CD14-positive monocyte (primary cell): ENCODE measurements at regions not wholly inside any gene's neighbourhood (a gene's known extent, or its start where the extent isn't known, plus 50 kb on each side); places are given as distances from the start of the nearest gene placed in this dataset.

ENCODE experiments used
- DNase-seq, 3 donors: peaks; one replicate each; pipeline ENCODE4 v3.0.0-alpha.2; 2011 to 2022
- H2AFZ ChIP-seq: 2 replicates; pipeline ENCODE4 v1.6.0; 2012; ENCODE audit warnings: mild to moderate bottlenecking, low read depth, low read length, inconsistent platforms; ENCODE audit not compliant: insufficient read depth, poor library complexity, severe bottlenecking
- H3K27ac ChIP-seq, 2 donors: 1 replicate in 1 of 2; 2 replicates in 1 of 2; pipeline ENCODE4 v1.5.1; 2012 to 2013; ENCODE audit warnings: low read length in 2 of 2, control low read depth in 1 of 2, inconsistent platforms in 1 of 2, low read depth in 1 of 2, mild to moderate bottlenecking in 1 of 2
- H3K27me3 ChIP-seq, 2 donors: one replicate each; pipeline versions ENCODE4 v1.6.0 to v1.6.1; 2011 to 2013; ENCODE audit warnings: low read length in 2 of 2; ENCODE audit not compliant: control insufficient read depth in 2 of 2, insufficient read depth in 2 of 2
- H3K36me3 ChIP-seq, 2 donors: replicated peaks in 1 of 2; 1 replicate in 1 of 2; 2 replicates in 1 of 2; pipeline versions ENCODE4 v1.5.1 to v1.6.1; 2012 to 2013; ENCODE audit warnings: low read length in 2 of 2, control low read depth in 1 of 2, inconsistent platforms in 1 of 2, mild to moderate bottlenecking in 1 of 2; ENCODE audit not compliant: insufficient read depth in 2 of 2, control insufficient read depth in 1 of 2
- H3K4me1 ChIP-seq, 2 donors: 1 replicate in 1 of 2; 2 replicates in 1 of 2; pipeline versions ENCODE4 v1.5.1 to v1.6.1; 2012 to 2013; ENCODE audit warnings: low read length in 2 of 2, control low read depth in 1 of 2, inconsistent platforms in 1 of 2, mild to moderate bottlenecking in 1 of 2, moderate library complexity in 1 of 2; ENCODE audit not compliant: insufficient read depth in 2 of 2, control insufficient read depth in 1 of 2
- H3K4me2 ChIP-seq: replicated peaks from 2 replicates; pipeline ENCODE3; 2012; ENCODE audit warnings: low read length, moderate library complexity, mild to moderate bottlenecking; ENCODE audit not compliant: poor library complexity, severe bottlenecking; ENCODE audit errors: extremely low read depth
- H3K4me3 ChIP-seq, 3 experiments: fragments of 200-600 bp in 1 of 3; sonication (generic) in 1 of 3; replicated peaks in 1 of 3; 1 replicate in 2 of 3; 2 replicates in 1 of 3; pipeline ENCODE4 v1.5.1; 2011 to 2013; ENCODE audit warnings: low read length in 3 of 3, mild to moderate bottlenecking in 3 of 3, control low read depth in 2 of 3, low read depth in 2 of 3, inconsistent platforms in 1 of 3, moderate library complexity in 1 of 3
- H3K79me2 ChIP-seq: 2 replicates; pipeline ENCODE4 v1.6.0; 2012; ENCODE audit warnings: mild to moderate bottlenecking, control low read depth, inconsistent platforms, low read length, moderate library complexity; ENCODE audit not compliant: insufficient read depth
- H3K9ac ChIP-seq: 2 replicates; pipeline ENCODE4 v1.6.0; 2017; ENCODE audit warnings: low read length, mild to moderate bottlenecking; ENCODE audit not compliant: insufficient read depth, poor library complexity, severe bottlenecking
- H3K9me3 ChIP-seq, 2 donors: replicated peaks in 1 of 2; 1 replicate in 1 of 2; 2 replicates in 1 of 2; pipeline versions ENCODE4 v1.5.1 to v1.6.1; 2012 to 2013; ENCODE audit warnings: low read length in 2 of 2, control low read depth in 1 of 2; ENCODE audit not compliant: control insufficient read depth in 1 of 2, insufficient read depth in 1 of 2
- H4K20me1 ChIP-seq: 2 replicates; pipeline ENCODE4 v1.6.0; 2012; ENCODE audit warnings: mild to moderate bottlenecking, low read length, control low read depth, moderate library complexity; ENCODE audit not compliant: insufficient read depth
- H3K27ac Mint-ChIP-seq, 7 donors: one replicate each; pipeline ENCODE4 v1.8.0; 2020; ENCODE audit warnings: mild to moderate bottlenecking in 7 of 7, mixed read lengths in 7 of 7, moderate library complexity in 6 of 7, inconsistent platforms in 2 of 7
- H3K27me3 Mint-ChIP-seq, 3 donors: one replicate each; pipeline ENCODE4 v1.8.0; 2021 to 2022; ENCODE audit warnings: low read depth in 3 of 3, mild to moderate bottlenecking in 3 of 3, mixed read lengths in 3 of 3, moderate library complexity in 3 of 3, inconsistent platforms in 1 of 3
- H3K36me3 Mint-ChIP-seq, 2 donors: one replicate each; pipeline ENCODE4 v1.8.0; 2020; ENCODE audit warnings: mixed read lengths in 2 of 2, inconsistent platforms in 1 of 2, mild to moderate bottlenecking in 1 of 2
- H3K4me1 Mint-ChIP-seq: one replicate; pipeline ENCODE4 v1.8.0; 2020; ENCODE audit warnings: mild to moderate bottlenecking, mixed read lengths
- H3K4me3 Mint-ChIP-seq, 2 donors: one replicate each; pipeline ENCODE4 v1.8.0; 2020; ENCODE audit warnings: mild to moderate bottlenecking in 2 of 2, mixed read lengths in 2 of 2, moderate library complexity in 1 of 2
- H3K9me3 Mint-ChIP-seq, 7 donors: one replicate each; pipeline ENCODE4 v1.8.0; 2020 to 2022; ENCODE audit warnings: mixed read lengths in 7 of 7, mild to moderate bottlenecking in 6 of 7, moderate library complexity in 6 of 7, inconsistent platforms in 2 of 7
- CTCF ChIP-seq: fragments of 200-600 bp; IDR thresholded peaks from one replicate; pipeline ENCODE4 v1.8.0; 2022; ENCODE audit warnings: antibody characterized with exemption, mild to moderate bottlenecking
- WGBS: methylation state at CpG from one replicate; pipeline ENCODE4 v1.1.5; 2013; ENCODE audit warnings: missing lambda C conversion rate; ENCODE audit not compliant: insufficient coverage; 5-methylcytosine and 5-hydroxymethylcytosine counted together
- intact Hi-C, 2 donors: fragments of 100-400 bp; cut with micrococcal nuclease; formaldehyde crosslinking; loops; one replicate each; pipeline versions ENCODE4 v1.15.0 to v1.15.1; 2023

DNA sequence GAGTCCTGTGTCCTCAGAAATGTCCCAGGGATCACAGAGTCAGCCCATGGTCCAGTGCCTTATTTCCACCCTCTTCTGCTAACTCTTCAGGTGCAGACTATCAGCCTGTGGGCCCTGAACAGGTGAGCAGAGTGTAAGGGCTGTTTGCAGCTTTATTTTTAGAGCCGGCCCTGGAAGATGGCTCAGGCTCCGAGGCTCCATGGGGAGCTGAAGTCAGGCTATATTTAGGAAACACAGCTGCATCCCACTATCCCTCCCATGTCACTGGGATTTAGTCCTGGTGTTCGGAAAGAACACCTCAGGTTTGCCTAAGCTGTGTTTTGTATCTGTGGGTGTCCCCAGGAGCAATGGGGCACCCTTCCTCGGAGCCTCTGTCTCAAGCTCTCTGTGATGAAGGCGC, 126.9 kb downstream of the RPS24 start:
- no peak overlapping the region for H3K9ac ChIP-seq
- H3K36me3 Mint-ChIP-seq, result no peaks in the 10 kb centered on the region
- 92% methylated on average over 2 of the region's 5 CpGs for WGBS

GRCh38 chr10:78162853-78163252, 129.2 kb downstream of the RPS24 start:
- intact Hi-C loops, result no loop called here
- Mint-ChIP-seq H3K36me3 (no peaks in the 10 kb centered on the region), H3K9me3 (peaks cover 4 to 13% (median 9%) of the 10 kb centered on the region in 7 donors), H3K4me3 (no peak overlapping the region), H3K27ac (peak overlapping the region in 1 of 7 donors; percentile 58), H3K27me3 (peaks cover 0 to 7% (median 2%) of the 10 kb centered on the region in 3 donors), H3K4me1 (no peaks in the 10 kb centered on the region)
- H3K27me3 ChIP-seq, result peaks cover 0 to 4% of the 10 kb centered on the region in 2 donors
- H3K79me2 ChIP-seq, result no peaks in the 10 kb centered on the region
- H3K9ac ChIP-seq, result no peak overlapping the region
- H3K9me3 ChIP-seq, result peaks cover 5 to 10% of the 10 kb centered on the region in 2 donors
- no peak for DNase-seq
- no peak overlapping the region for H3K4me3 ChIP-seq
- TF ChIP-seq CTCF, result no peak
- no peaks in the 10 kb centered on the region for H3K4me1 ChIP-seq
- no peak overlapping the region for H3K4me2 ChIP-seq
- H3K27ac ChIP-seq, result no peak overlapping the region
- no peaks in the 10 kb centered on the region for H4K20me1 ChIP-seq
- H3K36me3 ChIP-seq, result no peaks in the 10 kb centered on the region
- no peak overlapping the region for H2AFZ ChIP-seq
- WGBS, result 100% methylated on average over 1 of the region's 3 CpGs

More for the DNA sequence above, 126.9 kb downstream of the RPS24 start:
- Histone ChIP-seq H3K27ac (no peak overlapping the region), H3K4me2 (no peak overlapping the region), H3K79me2 (no peaks in the 10 kb centered on the region), H3K27me3 (no peaks in the 10 kb centered on the region), H2AFZ (no peak overlapping the region), H3K4me3 (no peak overlapping the region), H3K4me1 (no peaks in the 10 kb centered on the region), H3K9me3 (peaks cover 5 to 10% of the 10 kb centered on the region in 2 donors), H4K20me1 (no peaks in the 10 kb centered on the region), H3K36me3 (no peaks in the 10 kb centered on the region)
- Mint-ChIP-seq H3K27ac (no peak overlapping the region), H3K27me3 (peaks cover 0 to 7% (median 3%) of the 10 kb centered on the region in 3 donors), H3K4me3 (no peak overlapping the region), H3K4me1 (no peaks in the 10 kb centered on the region), H3K9me3 (peaks cover 4 to 18% (median 9%) of the 10 kb centered on the region in 7 donors)
- TF ChIP-seq CTCF, result no peak
- intact Hi-C loops, result no loop called here
- DNase-seq, result no peak
